CD4-positive, CD25-positive, alpha-beta regulatory T cell (primary cell): ENCODE measurements at regions not wholly inside any gene's neighbourhood (a gene's known extent, or its start where the extent isn't known, plus 50 kb on each side); places are given as distances from the start of the nearest gene placed in this dataset.
"Not testable (repeated sequence)": the region's sequence is repeated elsewhere in the genome, so short reads cannot be mapped to it uniquely, and the experiment has no call there.

ENCODE experiments used
- ATAC-seq, 2 donors: fragments of 150-1000 bp; cut with Tn5 transposase; one replicate each; pipeline ENCODE4 v1.10.0; 2021; ENCODE audit warnings: low read depth in 2 of 2, moderate number of reproducible peaks in 2 of 2, moderate library complexity in 1 of 2
- DNase-seq, 3 donors: peaks; one replicate each; pipeline versions ENCODE4 v3.0.0 to v3.0.0-alpha.2; 2012 to 2022; ENCODE audit warnings: mixed read lengths in 1 of 3
- H3K27ac ChIP-seq: one replicate; pipeline ENCODE4 v1.7.0; 2013; ENCODE audit warnings: mild to moderate bottlenecking, low read length; ENCODE audit not compliant: insufficient read depth, poor library complexity, severe bottlenecking
- H3K27me3 ChIP-seq: one replicate; pipeline ENCODE4 v1.7.0; 2013; ENCODE audit warnings: low read length; ENCODE audit not compliant: control insufficient read depth, insufficient read depth
- H3K36me3 ChIP-seq: one replicate; pipeline ENCODE4 v1.7.0; 2013; ENCODE audit warnings: mild to moderate bottlenecking, low read length, moderate library complexity; ENCODE audit not compliant: control insufficient read depth, insufficient read depth
- H3K4me1 ChIP-seq: 2 replicates; pipeline ENCODE4 v1.7.0; 2013; ENCODE audit warnings: mild to moderate bottlenecking, low read length; ENCODE audit not compliant: insufficient read depth, control insufficient read depth, poor library complexity, severe bottlenecking
- H3K4me3 ChIP-seq: one replicate; pipeline ENCODE4 v1.7.0; 2013; ENCODE audit warnings: low read depth, mild to moderate bottlenecking, low read length, moderate library complexity
- H3K9me3 ChIP-seq, 2 experiments: 1 replicate in 1 of 2; 2 replicates in 1 of 2; pipeline ENCODE4 v1.7.0; 2013; ENCODE audit warnings: low read length in 2 of 2, mild to moderate bottlenecking in 1 of 2, moderate library complexity in 1 of 2; ENCODE audit not compliant: control insufficient read depth in 2 of 2
- H3K27ac Mint-ChIP-seq, 3 donors: one replicate each; pipeline ENCODE4 v1.8.0; 2020 to 2022; ENCODE audit warnings: mild to moderate bottlenecking in 3 of 3, mixed read lengths in 3 of 3, moderate library complexity in 2 of 3
- H3K27me3 Mint-ChIP-seq: one replicate; pipeline ENCODE4 v1.8.0; 2022; ENCODE audit warnings: mild to moderate bottlenecking, mixed read lengths
- H3K36me3 Mint-ChIP-seq: one replicate; pipeline ENCODE4 v1.8.0; 2020; ENCODE audit warnings: mixed read lengths
- H3K4me1 Mint-ChIP-seq, 4 donors: one replicate each; pipeline ENCODE4 v1.8.0; 2020 to 2022; ENCODE audit warnings: mixed read lengths in 4 of 4, mild to moderate bottlenecking in 1 of 4
- H3K4me3 Mint-ChIP-seq, 4 donors: one replicate each; pipeline ENCODE4 v1.8.0; 2020 to 2022; ENCODE audit warnings: mild to moderate bottlenecking in 4 of 4, mixed read lengths in 4 of 4, moderate library complexity in 3 of 4
- H3K9me3 Mint-ChIP-seq, 7 donors: one replicate each; pipeline ENCODE4 v1.8.0; 2020 to 2022; ENCODE audit warnings: mixed read lengths in 7 of 7, mild to moderate bottlenecking in 3 of 7, moderate library complexity in 2 of 7

DNA sequence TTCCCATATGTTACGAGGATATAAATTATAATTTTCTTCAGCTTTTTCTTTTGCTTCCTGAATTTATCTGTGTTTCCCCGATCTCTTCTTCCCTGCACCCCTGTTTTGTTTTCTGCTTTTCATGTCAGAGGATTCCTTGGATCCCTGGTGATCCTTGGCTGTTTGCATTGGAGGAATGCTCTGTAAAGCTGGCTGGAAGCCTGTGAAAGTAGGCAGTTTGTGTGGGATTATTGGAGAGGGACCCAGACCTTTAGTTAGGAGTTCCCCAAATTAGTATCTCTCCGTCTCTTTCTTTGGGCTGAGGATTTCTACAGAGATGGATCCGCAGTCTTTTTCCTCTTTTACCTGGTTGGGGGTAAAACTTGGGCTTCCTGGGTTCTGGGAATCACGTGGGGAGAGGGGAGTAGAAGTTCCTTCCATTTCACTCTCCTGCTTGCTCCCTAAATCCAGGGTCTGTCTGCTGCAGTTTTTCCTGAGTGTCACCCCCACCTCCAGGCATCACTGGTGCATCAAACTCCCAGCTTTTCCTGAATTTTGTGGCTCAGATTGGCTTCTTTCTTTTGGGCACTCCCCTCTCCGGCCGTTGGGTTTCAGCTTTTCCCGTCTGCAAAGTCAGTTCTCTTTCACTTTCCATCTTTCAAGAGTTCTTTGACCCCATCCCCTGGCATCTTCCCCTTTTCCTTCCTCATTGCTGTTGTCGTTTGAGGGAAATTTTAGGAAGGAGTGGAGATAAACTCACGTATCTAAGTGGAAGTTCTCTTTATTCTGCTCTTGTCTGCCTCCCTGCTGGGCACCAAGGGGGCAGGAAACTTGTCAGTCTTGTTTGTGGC lies 79.1 kb upstream of the ALX4 start:
- Mint-ChIP-seq H3K27ac (no peak overlapping the region), H3K36me3 (no peaks in the 10 kb centered on the region), H3K27me3 (peaks cover 7% of the 10 kb centered on the region), H3K4me3 (no peak overlapping the region), H3K9me3 (peaks cover 0 to 13% (median 1%) of the 10 kb centered on the region in 7 donors), H3K4me1 (peaks cover 0 to 2% (median 0%) of the 10 kb centered on the region in 4 donors)
- peaks cover 8% of the 10 kb centered on the region for H3K27me3 ChIP-seq
- no peaks in the 10 kb centered on the region for H3K36me3 ChIP-seq
- H3K27ac ChIP-seq: no peak overlapping the region
- DNase-seq: no peak
- H3K4me3 ChIP-seq: no peak overlapping the region
- peaks cover 3 to 5% of the 10 kb centered on the region in 2 experiments for H3K9me3 ChIP-seq
- ATAC-seq: no peak
- H3K4me1 ChIP-seq: no peaks in the 10 kb centered on the region

DNA sequence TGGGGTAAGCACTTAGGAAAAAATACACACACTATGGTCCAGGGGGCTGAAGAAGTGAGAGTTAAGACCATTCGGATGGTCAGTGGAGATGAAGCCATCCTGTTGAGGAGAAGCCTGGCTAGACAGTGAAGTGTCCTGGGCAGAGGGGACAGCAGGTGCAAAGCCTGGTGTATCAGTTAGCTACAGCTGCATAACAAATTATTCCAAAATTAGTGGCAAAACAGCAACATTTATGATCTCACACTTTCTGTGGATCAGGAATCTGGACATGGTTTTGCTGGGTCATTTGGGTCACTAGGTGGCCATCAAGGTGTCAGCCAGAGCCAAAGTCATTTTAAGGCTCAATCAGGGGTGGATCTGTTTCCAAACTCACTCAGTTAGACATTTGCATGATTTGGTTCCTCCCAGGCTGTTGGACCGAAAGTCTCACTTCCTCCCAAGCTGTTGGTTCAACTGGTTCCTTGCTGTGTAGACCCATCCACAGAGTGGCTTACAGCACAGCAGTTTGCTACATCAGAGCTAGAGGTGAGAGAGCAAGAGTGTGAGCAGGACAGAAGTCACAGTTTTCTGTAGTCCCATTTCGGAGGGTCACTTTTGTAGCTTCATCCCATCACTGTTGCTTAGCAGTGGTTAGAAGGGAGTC lies 80.1 kb upstream of the ALX4 start:
- H3K36me3 ChIP-seq: no peaks in the 10 kb centered on the region
- H3K27me3 ChIP-seq: peaks cover 8% of the 10 kb centered on the region
- H3K4me1 Mint-ChIP-seq: peaks cover 0 to 2% (median 0%) of the 10 kb centered on the region in 4 donors
- no peaks in the 10 kb centered on the region for H3K4me1 ChIP-seq
- DNase-seq (no peak), ATAC-seq (no peak)
- no peaks in the 10 kb centered on the region for H3K36me3 Mint-ChIP-seq
- peaks cover 0 to 16% (median 1%) of the 10 kb centered on the region in 7 donors for H3K9me3 Mint-ChIP-seq
- H3K4me3 Mint-ChIP-seq: no peak overlapping the region
- H3K27ac Mint-ChIP-seq: no peak overlapping the region
- no peak overlapping the region for H3K27ac ChIP-seq
- peaks cover 6% of the 10 kb centered on the region for H3K27me3 Mint-ChIP-seq
- peaks cover 3 to 5% of the 10 kb centered on the region in 2 experiments for H3K9me3 ChIP-seq
- no peak overlapping the region for H3K4me3 ChIP-seq

DNA sequence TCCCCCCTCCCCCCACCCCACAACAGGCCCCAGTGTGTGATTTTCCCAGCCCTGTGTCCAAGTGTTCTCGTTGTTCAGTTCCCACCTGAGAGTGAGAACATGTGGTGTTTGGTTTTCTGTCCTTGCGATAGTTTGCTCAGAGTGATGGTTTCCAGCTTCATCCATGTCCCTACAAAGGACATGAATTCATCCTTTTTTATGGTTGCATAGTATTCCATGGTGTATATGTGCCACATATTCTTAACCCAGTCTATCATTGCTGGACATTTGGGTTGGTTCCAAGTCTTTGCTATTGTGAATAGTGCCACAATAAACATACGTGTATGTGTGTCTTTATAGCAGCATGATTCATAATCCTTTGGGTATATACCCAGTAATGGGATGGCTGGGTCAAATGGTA lies 81.1 kb upstream of the ALX4 start:
- not testable (repeated sequence) for H3K27ac Mint-ChIP-seq, ATAC-seq, H3K36me3 ChIP-seq, H3K27me3 ChIP-seq, H3K4me3 Mint-ChIP-seq, H3K36me3 Mint-ChIP-seq, H3K4me3 ChIP-seq, H3K4me1 Mint-ChIP-seq, H3K27ac ChIP-seq, H3K27me3 Mint-ChIP-seq, DNase-seq, H3K4me1 ChIP-seq, H3K9me3 ChIP-seq
- H3K9me3 Mint-ChIP-seq: peaks cover 0 to 18% (median 1%) of the 10 kb centered on the region in 7 donors

DNA sequence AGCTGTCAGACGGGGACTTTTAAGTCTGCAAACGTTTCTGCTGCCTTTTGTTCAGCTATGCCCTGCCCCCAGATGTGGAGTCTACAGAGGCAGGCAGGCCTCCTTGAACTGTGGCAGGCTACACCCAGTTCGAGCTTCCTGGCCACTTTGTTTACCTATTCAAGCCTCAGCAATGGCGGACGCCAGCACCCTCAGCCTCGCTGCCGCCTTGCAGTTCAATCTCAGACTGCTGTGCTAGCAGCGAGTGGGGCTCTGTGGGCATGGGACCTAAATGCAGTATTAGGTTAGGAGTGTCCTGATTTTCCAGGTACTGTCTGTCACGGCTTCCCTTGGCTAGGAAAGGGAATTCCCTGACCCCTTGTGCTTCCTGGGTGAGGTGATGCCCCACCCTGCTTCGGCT lies 86.8 kb upstream of the ALX4 start:
- not testable (repeated sequence) for H3K4me3 Mint-ChIP-seq, H3K27me3 Mint-ChIP-seq, H3K36me3 Mint-ChIP-seq, H3K27ac ChIP-seq, H3K4me3 ChIP-seq, H3K36me3 ChIP-seq, H3K9me3 ChIP-seq, H3K27me3 ChIP-seq, DNase-seq, H3K27ac Mint-ChIP-seq, ATAC-seq, H3K4me1 Mint-ChIP-seq, H3K4me1 ChIP-seq
- peaks cover 0 to 16% (median 0%) of the 10 kb centered on the region in 7 donors for H3K9me3 Mint-ChIP-seq

GRCh38 chr11:44397586-44398178 lies 87.7 kb upstream of the ALX4 start:
- Mint-ChIP-seq H3K4me3 (no peak overlapping the region), H3K9me3 (peaks cover 0 to 13% (median 0%) of the 10 kb centered on the region in 7 donors)

GRCh38 chr11:44398266-44399030 lies 88.5 kb upstream of the ALX4 start:
- H3K27me3 Mint-ChIP-seq: peaks cover 4% of the 10 kb centered on the region
- H3K4me3 Mint-ChIP-seq: no peak overlapping the region
- Histone ChIP-seq H3K36me3 (no peaks in the 10 kb centered on the region), H3K4me1 (no peaks in the 10 kb centered on the region), H3K9me3 (no peaks in the 10 kb centered on the region), H3K4me3 (no peak overlapping the region), H3K27ac (no peak overlapping the region), H3K27me3 (no peaks in the 10 kb centered on the region)
- ATAC-seq (no peak), DNase-seq (no peak)
- H3K36me3 Mint-ChIP-seq: no peaks in the 10 kb centered on the region
- peaks cover 0 to 12% (median 0%) of the 10 kb centered on the region in 7 donors for H3K9me3 Mint-ChIP-seq
- H3K27ac Mint-ChIP-seq: no peak overlapping the region
- H3K4me1 Mint-ChIP-seq: no peaks in the 10 kb centered on the region

More at GRCh38 chr11:44397586-44398178, 87.7 kb upstream of the ALX4 start:
- ATAC-seq (no peak), DNase-seq (no peak)
- Histone ChIP-seq H3K27ac (no peak overlapping the region), H3K4me3 (no peak overlapping the region), H3K9me3 (no peaks in the 10 kb centered on the region), H3K36me3 (no peaks in the 10 kb centered on the region), H3K27me3 (no peaks in the 10 kb centered on the region), H3K4me1 (no peaks in the 10 kb centered on the region)
- Mint-ChIP-seq H3K27ac (no peak overlapping the region), H3K36me3 (no peaks in the 10 kb centered on the region), H3K4me1 (no peaks in the 10 kb centered on the region), H3K27me3 (peaks cover 4% of the 10 kb centered on the region)

DNA sequence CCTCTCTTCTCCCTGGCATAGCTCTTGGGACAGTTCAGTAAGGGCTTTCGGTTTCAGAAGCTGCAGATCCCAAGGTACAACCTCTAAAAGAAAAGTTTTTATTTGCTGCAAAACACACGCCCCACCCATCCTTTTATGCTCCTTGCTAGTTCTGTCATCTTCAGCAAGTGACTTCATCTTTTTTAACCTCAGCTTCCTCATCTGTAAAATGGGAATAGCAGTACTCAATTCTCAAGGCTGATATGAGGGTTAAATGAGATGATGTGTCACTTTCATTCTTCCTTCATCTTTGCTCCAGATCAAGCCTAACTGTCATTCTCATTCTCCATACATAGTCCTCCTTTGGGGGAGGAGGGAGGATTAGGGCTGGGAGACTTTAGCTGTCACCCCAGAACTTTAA lies 90.0 kb upstream of the ALX4 start:
- H3K4me3 Mint-ChIP-seq: no peak overlapping the region
- H3K27ac Mint-ChIP-seq: no peak overlapping the region
- H3K4me1 Mint-ChIP-seq: no peaks in the 10 kb centered on the region
- DNase-seq: no peak
- H3K27me3 Mint-ChIP-seq: peaks cover 4% of the 10 kb centered on the region
- Histone ChIP-seq H3K4me1 (no peaks in the 10 kb centered on the region), H3K27me3 (no peaks in the 10 kb centered on the region), H3K36me3 (no peaks in the 10 kb centered on the region), H3K4me3 (no peak overlapping the region), H3K9me3 (no peaks in the 10 kb centered on the region), H3K27ac (no peak overlapping the region)
- peaks cover 0 to 6% (median 0%) of the 10 kb centered on the region in 7 donors for H3K9me3 Mint-ChIP-seq
- no peak for ATAC-seq
- H3K36me3 Mint-ChIP-seq: no peaks in the 10 kb centered on the region
